NCI-H345 (cell line): ENCODE measurements at regions not wholly inside any gene's neighbourhood (a gene's known extent, or its start where the extent isn't known, plus 50 kb on each side); places are given as distances from the start of the nearest gene placed in this dataset.

Experiments
- DNase-seq: peaks from one replicate; lab custom pipeline; 2025; lab: John Stamatoyannopoulos, UW

GRCh38 chr5:3145641-3146040 lies 394.2 kb upstream of the IRX2 start:
- DNase-seq = no peak

- no peak for DNase-seq
Observed at GRCh38 chr5:3143382-3143781, 391.9 kb upstream of the IRX2 start.

- no peak for DNase-seq
Observed at GRCh38 chr5:3142261-3143027, 391.0 kb upstream of the IRX2 start.

- no peak for DNase-seq
Observed at GRCh38 chr5:3140117-3140516, 388.6 kb upstream of the IRX2 start.

GRCh38 chr5:3139499-3139931 lies 388.0 kb upstream of the IRX2 start:
- DNase-seq = no peak

- no peak for DNase-seq
Observed at GRCh38 chr5:3131161-3131560, 379.7 kb upstream of the IRX2 start.

GRCh38 chr5:3129252-3129651 lies 377.8 kb upstream of the IRX2 start:
- DNase-seq = no peak

- DNase-seq = no peak
Observed at GRCh38 chr5:3127423-3127911, 376.0 kb upstream of the IRX2 start.

- no peak for DNase-seq
Observed at GRCh38 chr5:3126639-3127038, 375.2 kb upstream of the IRX2 start.

- DNase-seq = no peak
Observed at GRCh38 chr5:3124410-3124809, 372.9 kb upstream of the IRX2 start.

- DNase-seq = no peak
Observed at GRCh38 chr5:3123763-3124157, 372.3 kb upstream of the IRX2 start.

- DNase-seq = no peak
Observed at GRCh38 chr5:3122985-3123762, 371.7 kb upstream of the IRX2 start.

GRCh38 chr5:3122216-3122615 lies 370.7 kb upstream of the IRX2 start:
- no peak for DNase-seq

- DNase-seq = no peak
Observed at GRCh38 chr5:3121813-3122212, 370.3 kb upstream of the IRX2 start.

- DNase-seq = no peak
Observed at GRCh38 chr5:3120028-3120427, 368.6 kb upstream of the IRX2 start.

GRCh38 chr5:3119435-3119834 lies 368.0 kb upstream of the IRX2 start:
- no peak for DNase-seq

GRCh38 chr5:3118340-3118739 lies 366.9 kb upstream of the IRX2 start:
- no peak for DNase-seq

- no peak for DNase-seq
Observed at GRCh38 chr5:3116366-3116765, 364.9 kb upstream of the IRX2 start.

- DNase-seq = no peak
Observed at GRCh38 chr5:3114467-3114866, 363.0 kb upstream of the IRX2 start.

- no peak for DNase-seq
Observed at GRCh38 chr5:3110371-3110770, 358.9 kb upstream of the IRX2 start.

GRCh38 chr5:3107156-3107611 lies 355.7 kb upstream of the IRX2 start:
- DNase-seq = no peak

GRCh38 chr5:3105581-3105980 lies 354.1 kb upstream of the IRX2 start:
- no peak for DNase-seq

GRCh38 chr5:3105172-3105571 lies 353.7 kb upstream of the IRX2 start:
- no peak for DNase-seq
